HEK293 (cell line): ENCODE measurements at regions not wholly inside any gene's neighbourhood (a gene's known extent, or its start where the extent isn't known, plus 50 kb on each side); places are given as distances from the start of the nearest gene placed in this dataset.

ENCODE experiments used
- CTCF ChIA-PET: fragments of 350-600 bp; formaldehyde crosslinking; extraction: SDS; loops from one replicate; lab custom pipeline; 2021; ENCODE audit warnings: antibody characterized with exemption; lab: Yijun Ruan, JAX
- POLR2A ChIA-PET: fragments of 300-600 bp; formaldehyde crosslinking; extraction: SDS; loops from one replicate; lab custom pipeline; 2020; ENCODE audit warnings: antibody characterized with exemption, inconsistent platforms; lab: Yijun Ruan, JAX
- H3K27ac ChIP-seq: fragments of 200-500 bp; sonication (Bioruptor generic); 2 replicates; pipeline ENCODE4 v1.5.1; 2014; ENCODE audit warnings: low read depth, low read length, control low read depth, inconsistent platforms; ENCODE audit errors: extremely low read depth
- H3K36me3 ChIP-seq, 2 experiments: fragments of 200-500 bp in 1 of 2; sonication (Bioruptor generic) in 1 of 2; 1 replicate in 1 of 2; 2 replicates in 1 of 2; pipeline ENCODE4 v1.5.1; 2014 to 2017; ENCODE audit warnings: inconsistent platforms in 2 of 2, low read length in 2 of 2; ENCODE audit not compliant: control insufficient read depth in 2 of 2, insufficient read depth in 1 of 2
- H3K4me1 ChIP-seq: fragments of 200-500 bp; sonication (Bioruptor generic); 2 replicates; pipeline ENCODE4 v1.5.1; 2014; ENCODE audit warnings: mild to moderate bottlenecking, low read length, inconsistent platforms; ENCODE audit not compliant: control insufficient read depth, insufficient read depth
- H3K4me3 ChIP-seq: 2 replicates; pipeline ENCODE4 v1.5.1; 2011; ENCODE audit warnings: low read depth, mild to moderate bottlenecking, control low read depth, low read length, moderate library complexity
- H3K9me3 ChIP-seq: fragments of 200-500 bp; sonication (Bioruptor generic); 2 replicates; pipeline ENCODE4 v1.5.1; 2014; ENCODE audit warnings: low read depth, low read length, inconsistent platforms; ENCODE audit not compliant: control insufficient read depth, insufficient read depth
- SCRT1 ChIP-seq: fragments of 450-650 bp; formaldehyde crosslinking; IDR thresholded peaks from 2 replicates; pipeline ENCODE4 v1.5.1; 2016; ENCODE audit warnings: missing biosample characterization, missing genetic modification characterization, borderline replicate concordance
- SETDB1 ChIP-seq: IDR thresholded peaks from one replicate; pipeline ENCODE4 v1.6.1; 2017; ENCODE audit warnings: mild to moderate bottlenecking, low read length, moderate library complexity, mixed read lengths; ENCODE audit not compliant: insufficient read length
- ZNF146 ChIP-seq: fragments of 450-650 bp; formaldehyde crosslinking; IDR thresholded peaks from 2 replicates; pipeline ENCODE4 v1.5.1; 2016; ENCODE audit warnings: missing biosample characterization, missing genetic modification characterization
- ZNF423 ChIP-seq: fragments of 450-650 bp; formaldehyde crosslinking; IDR thresholded peaks from 2 replicates; pipeline ENCODE4 v1.5.1; 2016; ENCODE audit warnings: missing biosample characterization, missing genetic modification characterization
- ZNF426 ChIP-seq: fragments of 450-650 bp; formaldehyde crosslinking; IDR thresholded peaks from 2 replicates; pipeline ENCODE4 v1.5.1; 2017; ENCODE audit warnings: missing biosample characterization, missing genetic modification characterization, mild to moderate bottlenecking, inconsistent platforms, moderate library complexity
- ZNF600 ChIP-seq: fragments of 450-650 bp; formaldehyde crosslinking; IDR thresholded peaks from 2 replicates; pipeline ENCODE4 v1.5.1; 2016; ENCODE audit warnings: missing biosample characterization, missing genetic modification characterization
- ZNF701 ChIP-seq: fragments of 450-650 bp; formaldehyde crosslinking; IDR thresholded peaks from 2 replicates; pipeline ENCODE4 v1.5.1; 2016; ENCODE audit warnings: missing biosample characterization, missing genetic modification characterization
- TF ChIP-seq, protein P1 (sequence below): fragments of 450-650 bp; formaldehyde crosslinking; IDR thresholded peaks from 2 replicates; pipeline ENCODE4; 2016; ENCODE audit warnings: missing biosample characterization, missing genetic modification characterization
- TF ChIP-seq, protein P2 (sequence below): fragments of 450-650 bp; formaldehyde crosslinking; IDR thresholded peaks from 2 replicates; pipeline ENCODE4 v1.5.1; 2017; ENCODE audit warnings: missing biosample characterization, missing genetic modification characterization
- TF ChIP-seq, protein P3 (sequence below): fragments of 450-650 bp; formaldehyde crosslinking; IDR thresholded peaks from 2 replicates; pipeline ENCODE4 v1.5.1; 2017; ENCODE audit warnings: missing biosample characterization, missing genetic modification characterization
- TF ChIP-seq, protein P4 (sequence below): fragments of 450-650 bp; formaldehyde crosslinking; IDR thresholded peaks from 2 replicates; pipeline ENCODE4 v1.5.1; 2016; ENCODE audit warnings: missing biosample characterization, missing genetic modification characterization
- TF ChIP-seq, protein P5 (sequence below): fragments of 450-650 bp; formaldehyde crosslinking; IDR thresholded peaks from 2 replicates; pipeline ENCODE4 v1.5.1; 2016; ENCODE audit warnings: missing biosample characterization, missing genetic modification characterization, low read depth

DNA sequence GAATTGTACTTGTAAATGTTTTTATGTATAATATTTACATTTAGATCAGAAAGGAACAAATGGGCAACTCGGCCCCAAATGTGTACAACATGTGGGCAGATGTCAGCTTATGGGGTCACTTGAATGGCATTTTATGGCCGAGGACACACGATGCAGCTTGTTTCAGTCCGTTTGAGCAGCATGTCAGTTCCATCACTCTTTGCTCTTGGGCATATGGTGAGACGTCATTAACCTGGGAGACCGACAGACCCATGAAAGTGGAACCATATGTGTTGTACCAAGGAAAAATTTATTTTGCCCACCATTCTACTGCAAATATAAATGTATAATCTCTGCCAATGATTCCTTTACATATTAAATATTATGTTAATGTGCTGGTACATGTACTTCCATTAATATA lies 561.9 kb upstream of the SOX9 start (continued):
- TF ChIP-seq, protein P1, sequence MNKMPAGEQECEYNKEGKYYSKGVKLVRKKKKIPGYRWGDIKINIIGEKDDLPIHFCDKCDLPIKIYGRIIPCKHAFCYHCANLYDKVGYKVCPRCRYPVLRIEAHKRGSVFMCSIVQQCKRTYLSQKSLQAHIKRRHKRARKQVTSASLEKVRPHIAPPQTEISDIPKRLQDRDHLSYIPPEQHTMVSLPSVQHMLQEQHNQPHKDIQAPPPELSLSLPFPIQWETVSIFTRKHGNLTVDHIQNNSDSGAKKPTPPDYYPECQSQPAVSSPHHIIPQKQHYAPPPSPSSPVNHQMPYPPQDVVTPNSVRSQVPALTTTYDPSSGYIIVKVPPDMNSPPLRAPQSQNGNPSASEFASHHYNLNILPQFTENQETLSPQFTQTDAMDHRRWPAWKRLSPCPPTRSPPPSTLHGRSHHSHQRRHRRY (tag by site-specific recombination) = no peak
- TF ChIP-seq ZNF701 (tag by site-specific recombination) (no peak), ZNF146 (tag by site-specific recombination) (no peak), SCRT1 (tag by site-specific recombination) (no peak)
- TF ChIP-seq, protein P2, sequence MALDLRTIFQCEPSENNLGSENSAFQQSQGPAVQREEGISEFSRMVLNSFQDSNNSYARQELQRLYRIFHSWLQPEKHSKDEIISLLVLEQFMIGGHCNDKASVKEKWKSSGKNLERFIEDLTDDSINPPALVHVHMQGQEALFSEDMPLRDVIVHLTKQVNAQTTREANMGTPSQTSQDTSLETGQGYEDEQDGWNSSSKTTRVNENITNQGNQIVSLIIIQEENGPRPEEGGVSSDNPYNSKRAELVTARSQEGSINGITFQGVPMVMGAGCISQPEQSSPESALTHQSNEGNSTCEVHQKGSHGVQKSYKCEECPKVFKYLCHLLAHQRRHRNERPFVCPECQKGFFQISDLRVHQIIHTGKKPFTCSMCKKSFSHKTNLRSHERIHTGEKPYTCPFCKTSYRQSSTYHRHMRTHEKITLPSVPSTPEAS (tag by site-specific recombination) = no peak

DNA sequence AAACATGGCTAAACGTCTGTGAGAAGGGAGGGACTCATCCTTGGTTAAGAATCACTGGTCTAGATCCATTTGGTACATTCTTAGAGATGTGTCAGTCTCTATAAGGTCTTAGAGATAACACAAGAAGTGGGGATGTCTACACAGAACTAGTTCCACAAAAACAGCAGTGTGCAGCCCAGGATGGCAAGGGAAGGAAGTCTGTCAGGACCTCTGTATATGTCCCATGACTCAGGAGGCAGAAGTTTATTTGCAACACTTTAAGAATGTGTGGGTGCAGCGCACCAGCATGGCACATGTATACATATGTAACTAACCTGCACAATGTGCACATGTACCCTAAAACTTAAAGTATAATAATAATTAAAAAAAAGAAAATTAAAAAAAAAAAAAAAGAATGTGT lies 548.5 kb upstream of the SOX9 start:
- TF ChIP-seq ZNF600 (tag by site-specific recombination) (no peak), ZNF426 (tag by site-specific recombination) (no peak)
- TF ChIP-seq, protein P3, sequence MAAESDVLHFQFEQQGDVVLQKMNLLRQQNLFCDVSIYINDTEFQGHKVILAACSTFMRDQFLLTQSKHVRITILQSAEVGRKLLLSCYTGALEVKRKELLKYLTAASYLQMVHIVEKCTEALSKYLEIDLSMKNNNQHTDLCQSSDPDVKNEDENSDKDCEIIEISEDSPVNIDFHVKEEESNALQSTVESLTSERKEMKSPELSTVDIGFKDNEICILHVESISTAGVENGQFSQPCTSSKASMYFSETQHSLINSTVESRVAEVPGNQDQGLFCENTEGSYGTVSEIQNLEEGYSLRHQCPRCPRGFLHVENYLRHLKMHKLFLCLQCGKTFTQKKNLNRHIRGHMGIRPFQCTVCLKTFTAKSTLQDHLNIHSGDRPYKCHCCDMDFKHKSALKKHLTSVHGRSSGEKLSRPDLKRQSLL (tag by site-specific recombination) = no peak
- TF ChIP-seq, protein P4, sequence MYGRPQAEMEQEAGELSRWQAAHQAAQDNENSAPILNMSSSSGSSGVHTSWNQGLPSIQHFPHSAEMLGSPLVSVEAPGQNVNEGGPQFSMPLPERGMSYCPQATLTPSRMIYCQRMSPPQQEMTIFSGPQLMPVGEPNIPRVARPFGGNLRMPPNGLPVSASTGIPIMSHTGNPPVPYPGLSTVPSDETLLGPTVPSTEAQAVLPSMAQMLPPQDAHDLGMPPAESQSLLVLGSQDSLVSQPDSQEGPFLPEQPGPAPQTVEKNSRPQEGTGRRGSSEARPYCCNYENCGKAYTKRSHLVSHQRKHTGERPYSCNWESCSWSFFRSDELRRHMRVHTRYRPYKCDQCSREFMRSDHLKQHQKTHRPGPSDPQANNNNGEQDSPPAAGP (tag by site-specific recombination) = no peak
- TF ChIP-seq, all 188 proteins: peak for 0
- no peaks in the 10 kb centered on the region for H3K4me1 ChIP-seq
- no peaks in the 10 kb centered on the region; the same call in 1 of the 2 replicates for H3K9me3 ChIP-seq
- H3K4me3 ChIP-seq = no peak overlapping the region
- H3K27ac ChIP-seq = no peak overlapping the region
- ChIA-PET POLR2A (interaction anchor here (0.6 kb wide), 2 partner anchors 920 to 1457 kb away, joined by 3 to 4 read pairs; no protein-coding TSS in a partner anchor), CTCF (interaction anchor here (0.7 kb wide), 1 partner anchor 300 kb away, joined by 12 read pairs; no protein-coding TSS in a partner anchor)
- H3K36me3 ChIP-seq = no peaks in the 10 kb centered on the region

DNA sequence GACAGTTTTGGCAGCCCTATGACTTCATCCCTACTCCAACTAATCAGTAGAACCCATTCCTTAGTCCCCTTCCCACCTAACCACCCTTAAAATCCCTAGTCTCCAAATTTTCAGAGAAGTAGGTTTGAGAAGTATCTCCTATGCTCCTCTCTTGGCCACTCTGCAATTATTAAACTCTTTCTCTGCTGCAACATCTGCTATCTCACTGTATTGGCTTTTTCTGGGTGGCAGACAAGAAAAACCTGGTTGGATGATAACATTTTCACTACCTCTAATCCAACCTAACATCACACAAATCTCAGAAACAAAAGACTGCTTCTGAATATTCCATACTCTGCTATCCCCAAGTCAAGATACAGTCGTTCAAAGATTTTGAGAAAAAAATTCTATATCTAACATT lies 542.4 kb upstream of the SOX9 start:
- no peak overlapping the region for H3K4me3 ChIP-seq
- H3K27ac ChIP-seq = no peak overlapping the region
- H3K4me1 ChIP-seq = no peaks in the 10 kb centered on the region
- CTCF ChIA-PET = interaction anchor here (0.6 kb wide), 2 partner anchors 350 to 452 kb away, joined by 3 read pairs; no protein-coding TSS in a partner anchor
- POLR2A ChIA-PET = no interaction called here
- TF ChIP-seq ZNF423 (tag by site-specific recombination) (no peak), SETDB1 (peak; percentile 78)
- no peaks in the 10 kb centered on the region for H3K36me3 ChIP-seq
- H3K9me3 ChIP-seq = no peaks in the 10 kb centered on the region; the same call in none of the 2 replicates

DNA sequence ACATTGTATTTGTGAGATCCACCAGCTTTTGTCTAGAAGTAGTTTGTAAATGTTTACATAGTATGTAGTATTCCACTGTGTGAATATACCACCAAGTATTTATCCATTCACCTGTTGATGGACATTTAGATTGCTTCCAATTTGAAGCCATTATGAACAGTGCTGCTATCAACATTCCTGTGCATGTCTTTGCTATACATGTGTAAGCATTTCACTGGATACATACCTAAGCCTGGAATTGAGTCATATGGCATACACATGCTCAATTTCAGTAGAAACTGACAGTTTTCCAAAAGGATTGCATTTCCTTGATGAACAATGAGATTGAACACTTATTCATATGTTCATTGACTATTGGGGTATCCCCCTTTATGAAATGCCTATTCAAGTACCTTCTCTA lies 540.6 kb upstream of the SOX9 start:
- Histone ChIP-seq H3K4me3 (no peak overlapping the region), H3K9me3 (no peaks in the 10 kb centered on the region; the same call in none of the 2 replicates), H3K27ac (no peak overlapping the region), H3K36me3 (no peaks in the 10 kb centered on the region), H3K4me1 (no peaks in the 10 kb centered on the region)
- POLR2A ChIA-PET = no interaction called here
- CTCF ChIA-PET = no interaction called here
- TF ChIP-seq, protein P5, sequence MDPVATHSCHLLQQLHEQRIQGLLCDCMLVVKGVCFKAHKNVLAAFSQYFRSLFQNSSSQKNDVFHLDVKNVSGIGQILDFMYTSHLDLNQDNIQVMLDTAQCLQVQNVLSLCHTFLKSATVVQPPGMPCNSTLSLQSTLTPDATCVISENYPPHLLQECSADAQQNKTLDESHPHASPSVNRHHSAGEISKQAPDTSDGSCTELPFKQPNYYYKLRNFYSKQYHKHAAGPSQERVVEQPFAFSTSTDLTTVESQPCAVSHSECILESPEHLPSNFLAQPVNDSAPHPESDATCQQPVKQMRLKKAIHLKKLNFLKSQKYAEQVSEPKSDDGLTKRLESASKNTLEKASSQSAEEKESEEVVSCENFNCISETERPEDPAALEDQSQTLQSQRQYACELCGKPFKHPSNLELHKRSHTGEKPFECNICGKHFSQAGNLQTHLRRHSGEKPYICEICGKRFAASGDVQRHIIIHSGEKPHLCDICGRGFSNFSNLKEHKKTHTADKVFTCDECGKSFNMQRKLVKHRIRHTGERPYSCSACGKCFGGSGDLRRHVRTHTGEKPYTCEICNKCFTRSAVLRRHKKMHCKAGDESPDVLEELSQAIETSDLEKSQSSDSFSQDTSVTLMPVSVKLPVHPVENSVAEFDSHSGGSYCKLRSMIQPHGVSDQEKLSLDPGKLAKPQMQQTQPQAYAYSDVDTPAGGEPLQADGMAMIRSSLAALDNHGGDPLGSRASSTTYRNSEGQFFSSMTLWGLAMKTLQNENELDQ (tag by site-specific recombination) = no peak
